SK-N-MC (cell line): ENCODE measurements at regions not wholly inside any gene's neighbourhood (a gene's known extent, or its start where the extent isn't known, plus 50 kb on each side); places are given as distances from the start of the nearest gene placed in this dataset.

ENCODE experiments used
- EZH2 ChIP-seq: fragments of 200-600 bp; sonication (generic); IDR thresholded peaks from one replicate; pipeline ENCODE4 v1.6.1; 2017; ENCODE audit warnings: antibody characterized with exemption
- POLR2AphosphoS5 ChIP-seq: IDR thresholded peaks from 2 replicates; pipeline ENCODE4 v1.6.1; 2012; ENCODE audit warnings: mild to moderate bottlenecking, low read depth, low read length, borderline replicate concordance

GRCh38 chr12:94032368-94032767 lies 116.0 kb upstream of the PLXNC1 start:
- TF ChIP-seq EZH2: no peak
- TF ChIP-seq POLR2AphosphoS5: no peak
